Loucy (cell line): ENCODE measurements at regions not wholly inside any gene's neighbourhood (a gene's known extent, or its start where the extent isn't known, plus 50 kb on each side); places are given as distances from the start of the nearest gene placed in this dataset.

Experiments used
- H2AFZ ChIP-seq: fragments of 200-600 bp; sonication (generic); 2 replicates; pipeline ENCODE4 v1.6.0; 2016; ENCODE audit warnings: antibody characterized with exemption, mild to moderate bottlenecking, low read length, moderate library complexity
- H3F3A ChIP-seq: fragments of 200-600 bp; 2 replicates; pipeline ENCODE4 v1.6.0; 2016; ENCODE audit warnings: antibody characterized with exemption, low read depth, mild to moderate bottlenecking
- H3K27me3 ChIP-seq: fragments of 200-600 bp; sonication (generic); 2 replicates; pipeline ENCODE4 v1.6.1; 2014; ENCODE audit warnings: low read length, mild to moderate bottlenecking; ENCODE audit not compliant: insufficient read depth, poor library complexity, severe bottlenecking
- H3K36me3 ChIP-seq: fragments of 200-600 bp; sonication (generic); 2 replicates; pipeline ENCODE4 v1.6.1; 2016; ENCODE audit warnings: low read length; ENCODE audit not compliant: insufficient read depth
- H3K4me1 ChIP-seq: fragments of 200-600 bp; sonication (generic); 2 replicates; pipeline ENCODE4 v1.5.1; 2014; ENCODE audit warnings: low read length, mild to moderate bottlenecking; ENCODE audit not compliant: insufficient read depth, poor library complexity, severe bottlenecking
- H3K4me2 ChIP-seq: fragments of 200-600 bp; sonication (generic); 2 replicates; pipeline ENCODE4 v1.6.0; 2014; ENCODE audit warnings: antibody characterized with exemption, low read length, low read depth, mild to moderate bottlenecking; ENCODE audit not compliant: poor library complexity, severe bottlenecking
- H3K4me3 ChIP-seq: fragments of 200-600 bp; sonication (generic); 2 replicates; pipeline ENCODE4 v1.5.1; 2014; ENCODE audit warnings: low read length, mild to moderate bottlenecking, mixed read lengths; ENCODE audit not compliant: poor library complexity, severe bottlenecking
- H3K79me2 ChIP-seq: fragments of 200-600 bp; sonication (generic); 2 replicates; pipeline ENCODE4 v1.6.1; 2014; ENCODE audit warnings: low read length; ENCODE audit not compliant: insufficient read depth
- H3K9ac ChIP-seq: fragments of 200-600 bp; sonication (generic); 2 replicates; pipeline ENCODE4 v1.6.0; 2014; ENCODE audit warnings: mild to moderate bottlenecking, low read depth, low read length, moderate library complexity; ENCODE audit not compliant: poor library complexity, severe bottlenecking
- H3K9me2 ChIP-seq: fragments of 200-600 bp; sonication (generic); replicated peaks from 2 replicates; pipeline ENCODE4 v1.6.1; 2016; ENCODE audit warnings: low read depth, low read length, mixed read lengths
- H3K9me3 ChIP-seq: fragments of 200-600 bp; sonication (generic); 2 replicates; pipeline ENCODE4 v1.6.1; 2014; ENCODE audit warnings: mild to moderate bottlenecking, antibody characterized with exemption, low read length, low read depth; ENCODE audit not compliant: insufficient read depth
- H4K20me1 ChIP-seq: fragments of 200-600 bp; sonication (generic); 2 replicates; pipeline ENCODE4 v1.6.0; 2014; ENCODE audit warnings: antibody characterized with exemption, low read length, mild to moderate bottlenecking; ENCODE audit not compliant: insufficient read depth, poor library complexity, severe bottlenecking
- CTCF ChIP-seq: fragments of 200-600 bp; sonication (generic); conservative IDR thresholded peaks from 2 replicates; pipeline ENCODE4 v1.5.1; 2014; ENCODE audit warnings: mild to moderate bottlenecking, antibody characterized with exemption, low read length
- EZH2phosphoT487 ChIP-seq: fragments of 200-600 bp; IDR thresholded peaks from 2 replicates; pipeline ENCODE4 v1.6.1; 2018; ENCODE audit warnings: antibody characterized with exemption, mild to moderate bottlenecking, moderate library complexity, borderline replicate concordance

GRCh38 chr20:56730996-56731395 is 101.9 kb downstream of the TFAP2C start:
- H3K4me1 ChIP-seq, result no peaks in the 10 kb centered on the region
- H3K9ac ChIP-seq, result no peak overlapping the region
- H3K4me3 ChIP-seq, result no peak overlapping the region
- no peaks in the 10 kb centered on the region for H3K9me2 ChIP-seq
- no peaks in the 10 kb centered on the region for H3K36me3 ChIP-seq
- TF ChIP-seq EZH2phosphoT487 (no peak), CTCF (no peak)
- H3F3A ChIP-seq, result no peaks in the 10 kb centered on the region
- H4K20me1 ChIP-seq, result no peaks in the 10 kb centered on the region
- no peak overlapping the region for H3K4me2 ChIP-seq
- no peaks in the 10 kb centered on the region for H3K9me3 ChIP-seq
- no peaks in the 10 kb centered on the region for H3K27me3 ChIP-seq
- no peaks in the 10 kb centered on the region for H3K79me2 ChIP-seq
- H2AFZ ChIP-seq, result no peak overlapping the region

DNA sequence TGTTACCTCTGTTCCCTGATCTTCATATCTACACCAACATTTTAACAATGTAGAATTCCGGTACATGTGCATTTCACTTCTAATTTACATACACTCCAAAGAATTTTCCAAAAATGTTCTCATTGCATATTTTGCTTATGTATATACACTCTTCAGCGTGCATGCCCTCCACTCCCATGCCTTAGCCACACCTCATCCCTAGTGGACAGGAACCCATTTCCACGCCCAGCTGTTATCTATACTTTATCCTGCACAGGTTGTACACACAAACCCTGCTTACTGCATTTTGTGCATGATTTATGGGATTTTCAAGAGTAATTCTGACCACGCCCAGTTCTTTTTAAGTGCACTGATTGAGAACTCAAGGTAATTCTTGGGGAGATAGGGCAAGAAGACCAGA is 102.4 kb downstream of the TFAP2C start:
- H3F3A ChIP-seq, result no peaks in the 10 kb centered on the region
- no peaks in the 10 kb centered on the region for H3K27me3 ChIP-seq
- H3K36me3 ChIP-seq, result no peaks in the 10 kb centered on the region
- H2AFZ ChIP-seq, result no peak overlapping the region
- H3K9ac ChIP-seq, result no peak overlapping the region
- TF ChIP-seq CTCF (no peak), EZH2phosphoT487 (no peak)
- H3K9me3 ChIP-seq, result no peaks in the 10 kb centered on the region
- no peaks in the 10 kb centered on the region for H3K79me2 ChIP-seq
- H3K4me2 ChIP-seq, result no peak overlapping the region
- H3K4me3 ChIP-seq, result no peak overlapping the region
- H3K9me2 ChIP-seq, result no peaks in the 10 kb centered on the region
- H3K4me1 ChIP-seq, result no peaks in the 10 kb centered on the region
- H4K20me1 ChIP-seq, result no peaks in the 10 kb centered on the region

DNA sequence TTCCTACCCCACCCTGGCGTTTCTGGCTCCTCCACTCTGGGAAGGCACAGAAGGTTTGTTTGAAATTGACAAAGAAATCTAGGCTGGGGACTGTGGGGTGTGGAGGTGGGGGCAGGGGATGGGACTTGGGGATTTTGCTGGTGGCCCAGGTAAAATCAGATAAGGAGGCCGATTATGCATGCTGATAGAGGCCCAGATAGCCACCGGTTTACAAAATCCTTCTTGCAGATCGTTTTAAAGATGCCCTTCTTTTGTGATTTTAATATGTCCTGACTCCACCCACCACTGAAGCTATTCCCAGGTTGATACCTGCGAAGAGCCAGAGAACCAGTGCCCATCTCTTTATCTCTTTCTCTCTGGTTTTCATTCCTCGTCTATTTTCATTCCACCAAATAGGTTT is 104.9 kb downstream of the TFAP2C start:
- Histone ChIP-seq H3K4me2 (no peak overlapping the region), H2AFZ (no peak overlapping the region), H4K20me1 (no peaks in the 10 kb centered on the region), H3K9ac (no peak overlapping the region), H3K36me3 (no peaks in the 10 kb centered on the region), H3K9me2 (no peaks in the 10 kb centered on the region), H3K4me1 (no peaks in the 10 kb centered on the region), H3F3A (no peaks in the 10 kb centered on the region), H3K27me3 (no peaks in the 10 kb centered on the region), H3K4me3 (no peak overlapping the region), H3K9me3 (no peaks in the 10 kb centered on the region), H3K79me2 (no peaks in the 10 kb centered on the region)
- TF ChIP-seq CTCF, result no peak
- no peak for TF ChIP-seq EZH2phosphoT487
